ENCODE measurements at regions not wholly inside any gene's neighbourhood (a gene's known extent, or its start where the extent isn't known, plus 50 kb on each side); places are given as distances from the start of the nearest gene placed in this dataset.

DNA sequence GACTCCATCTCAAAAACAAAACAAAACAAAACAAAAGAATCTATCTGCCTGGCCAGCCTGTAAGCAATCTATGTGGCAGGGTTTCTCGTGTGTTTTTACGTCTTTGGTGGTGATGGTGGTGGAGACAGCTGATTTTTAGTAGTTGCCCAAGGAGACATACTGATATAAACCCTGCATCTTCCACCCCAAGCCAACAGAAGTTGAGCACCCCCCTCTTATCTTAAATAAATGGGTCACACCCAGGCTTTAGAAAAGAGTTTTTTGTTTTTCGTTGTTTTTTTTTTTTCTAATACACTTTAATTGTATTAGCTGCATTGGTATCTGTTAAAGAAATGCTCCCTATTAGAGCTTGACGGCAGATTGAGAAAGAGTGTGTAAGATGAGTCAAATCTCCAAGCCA, 134.7 kb downstream of the GLUL start:
- no peak for TF ChIP-seq GATA2 (IDR thresholded peaks at IDR 0.05; ENCODE audit: low read depth, low read length)
- no peak for TF ChIP-seq GATA3 (IDR thresholded peaks at IDR 0.05; ENCODE audit: low read depth, low read length)
